ENCODE measurements at regions not wholly inside any gene's neighbourhood (a gene's known extent, or its start where the extent isn't known, plus 50 kb on each side); places are given as distances from the start of the nearest gene placed in this dataset.

DNA sequence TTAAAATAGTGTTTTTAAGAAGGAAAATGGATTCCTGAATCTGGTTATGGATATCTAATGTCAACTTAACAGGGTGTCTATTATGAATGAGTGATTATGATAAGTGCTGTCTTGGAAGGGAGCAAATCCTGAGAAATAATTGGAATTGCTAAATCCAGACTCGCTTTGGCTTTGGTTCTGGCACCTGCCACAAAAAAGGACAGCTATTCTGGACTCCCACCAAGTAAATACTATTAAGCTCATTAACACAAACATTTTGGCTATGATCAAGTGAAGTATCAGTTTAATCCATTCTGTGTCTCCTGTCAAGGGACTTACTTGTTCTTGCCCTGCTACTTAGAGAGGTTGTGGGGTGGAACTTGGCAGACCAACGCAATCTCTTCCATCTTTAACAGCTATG lies 403.7 kb downstream of the CENPC start:
- ATAC-seq (no peak), DNase-seq (no peak)
- Histone ChIP-seq H3K9me3 (no peaks in the 10 kb centered on the region), H3K4me1 (no peaks in the 10 kb centered on the region), H3K4me3 (no peak overlapping the region), H3K36me3 (no peaks in the 10 kb centered on the region), H3K27me3 (no peaks in the 10 kb centered on the region), H3K27ac (no peak overlapping the region)
- intact Hi-C loops (cut with DNase I) = no loop called here
- TF ChIP-seq, protein P1, sequence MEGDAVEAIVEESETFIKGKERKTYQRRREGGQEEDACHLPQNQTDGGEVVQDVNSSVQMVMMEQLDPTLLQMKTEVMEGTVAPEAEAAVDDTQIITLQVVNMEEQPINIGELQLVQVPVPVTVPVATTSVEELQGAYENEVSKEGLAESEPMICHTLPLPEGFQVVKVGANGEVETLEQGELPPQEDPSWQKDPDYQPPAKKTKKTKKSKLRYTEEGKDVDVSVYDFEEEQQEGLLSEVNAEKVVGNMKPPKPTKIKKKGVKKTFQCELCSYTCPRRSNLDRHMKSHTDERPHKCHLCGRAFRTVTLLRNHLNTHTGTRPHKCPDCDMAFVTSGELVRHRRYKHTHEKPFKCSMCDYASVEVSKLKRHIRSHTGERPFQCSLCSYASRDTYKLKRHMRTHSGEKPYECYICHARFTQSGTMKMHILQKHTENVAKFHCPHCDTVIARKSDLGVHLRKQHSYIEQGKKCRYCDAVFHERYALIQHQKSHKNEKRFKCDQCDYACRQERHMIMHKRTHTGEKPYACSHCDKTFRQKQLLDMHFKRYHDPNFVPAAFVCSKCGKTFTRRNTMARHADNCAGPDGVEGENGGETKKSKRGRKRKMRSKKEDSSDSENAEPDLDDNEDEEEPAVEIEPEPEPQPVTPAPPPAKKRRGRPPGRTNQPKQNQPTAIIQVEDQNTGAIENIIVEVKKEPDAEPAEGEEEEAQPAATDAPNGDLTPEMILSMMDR (IDR thresholded peaks at IDR 0.05) = no peak

DNA sequence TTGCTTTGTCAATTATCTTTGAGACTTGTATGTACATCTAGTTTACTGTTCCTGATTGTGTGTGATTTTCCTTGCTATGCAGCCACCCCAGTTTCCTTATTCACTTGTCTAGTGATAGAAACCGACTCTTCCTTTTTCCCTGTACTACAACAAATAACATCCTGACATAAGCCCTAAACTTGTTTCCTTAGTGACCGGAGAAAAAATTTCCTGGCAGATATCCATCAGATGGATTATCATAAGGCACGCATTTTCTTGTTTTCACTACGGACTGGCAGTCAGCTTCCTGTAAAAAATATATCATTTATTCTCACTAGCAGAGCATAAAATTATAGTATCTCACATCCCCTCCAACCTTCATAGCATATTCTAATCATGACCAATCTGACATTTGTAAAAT lies 410.7 kb downstream of the CENPC start:
- intact Hi-C loops (cut with DNase I) = no loop called here
- ATAC-seq = no peak

DNA sequence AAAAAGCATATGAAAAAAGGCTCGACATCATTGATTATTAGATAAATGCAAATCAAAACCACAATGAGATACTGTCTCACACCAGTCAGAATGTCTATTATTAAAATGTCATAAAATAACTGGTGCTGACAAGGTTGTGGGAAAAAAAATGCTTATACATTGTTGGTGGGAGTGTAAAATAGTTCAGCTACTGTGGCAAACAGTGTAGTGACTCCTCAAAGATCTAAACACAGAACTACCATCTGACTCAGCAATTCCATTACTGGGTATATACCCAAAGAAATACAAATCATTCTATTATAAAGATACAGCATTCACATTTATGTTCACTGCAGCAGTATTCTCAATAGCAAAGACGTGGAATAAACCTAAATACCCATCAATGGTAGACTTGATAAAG lies 412.1 kb downstream of the CENPC start:
- no peaks in the 10 kb centered on the region for H3K36me3 ChIP-seq

More for the DNA sequence above, 410.7 kb downstream of the CENPC start:
- H3K27me3 ChIP-seq = no peaks in the 10 kb centered on the region
- no peaks in the 10 kb centered on the region for H3K4me1 ChIP-seq
- TF ChIP-seq, protein P1 (IDR thresholded peaks at IDR 0.05) = no peak
- no peak for DNase-seq
- no peak overlapping the region for H3K4me3 ChIP-seq
- H3K9me3 ChIP-seq = no peaks in the 10 kb centered on the region
- H3K27ac ChIP-seq = no peak overlapping the region
- no peaks in the 10 kb centered on the region for H3K36me3 ChIP-seq

DNA sequence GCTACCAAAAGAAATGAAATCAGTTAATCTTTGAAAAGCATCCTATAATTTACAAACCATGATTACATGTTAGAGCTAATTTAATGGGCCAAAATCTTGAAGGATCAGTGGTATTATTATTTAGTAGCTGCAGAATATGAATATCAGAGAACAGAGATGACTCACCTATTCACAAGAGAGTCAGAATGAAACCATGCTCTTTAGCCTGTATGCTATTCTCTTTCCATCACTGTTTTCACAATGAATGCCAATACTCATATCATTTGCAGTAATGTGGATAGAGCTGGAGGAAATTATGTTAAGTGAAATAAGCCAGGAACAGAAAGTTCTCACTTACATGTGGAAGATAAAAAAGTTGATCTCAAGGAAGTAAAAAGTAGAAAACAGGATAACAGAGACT lies 414.1 kb downstream of the CENPC start:
- DNase-seq (no peak), ATAC-seq (no peak)
- no peaks in the 10 kb centered on the region for H3K27me3 ChIP-seq
- H3K4me3 ChIP-seq = no peak overlapping the region
- no peak overlapping the region for H3K27ac ChIP-seq
- TF ChIP-seq, protein P1 (IDR thresholded peaks at IDR 0.05) = no peak
- no peaks in the 10 kb centered on the region for H3K9me3 ChIP-seq
- H3K4me1 ChIP-seq = no peaks in the 10 kb centered on the region
- no peaks in the 10 kb centered on the region for H3K36me3 ChIP-seq
- intact Hi-C loops (cut with DNase I) = no loop called here

More for the DNA sequence above, 412.1 kb downstream of the CENPC start:
- no peaks in the 10 kb centered on the region for H3K9me3 ChIP-seq
- H3K27me3 ChIP-seq = no peaks in the 10 kb centered on the region
- ATAC-seq (no peak), DNase-seq (no peak)
- no peak overlapping the region for H3K4me3 ChIP-seq
- TF ChIP-seq, protein P1 (IDR thresholded peaks at IDR 0.05) = no peak
- intact Hi-C loops (cut with DNase I) = no loop called here
- H3K4me1 ChIP-seq = no peaks in the 10 kb centered on the region
- no peak overlapping the region for H3K27ac ChIP-seq

DNA sequence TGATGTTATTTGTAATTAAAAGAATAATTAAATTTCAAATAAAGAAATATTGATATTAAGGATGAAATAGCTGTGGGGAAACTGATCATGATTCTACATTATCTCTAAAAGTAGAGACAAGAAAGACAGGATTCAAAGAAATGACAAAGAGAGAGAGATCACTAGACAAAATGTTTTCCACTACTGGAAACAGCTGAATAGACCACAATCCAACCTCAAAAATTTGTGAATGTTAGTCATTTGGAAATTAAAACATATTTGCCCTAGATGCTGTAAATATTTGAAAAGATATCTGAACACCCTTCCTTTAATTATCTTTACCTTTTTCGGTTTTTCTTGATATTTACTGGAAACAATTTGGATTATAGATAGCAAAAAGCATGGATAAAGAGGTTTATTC lies 414.9 kb downstream of the CENPC start:
- Histone ChIP-seq H3K27me3 (no peaks in the 10 kb centered on the region), H3K4me1 (no peaks in the 10 kb centered on the region), H3K36me3 (no peaks in the 10 kb centered on the region), H3K27ac (no peak overlapping the region), H3K4me3 (no peak overlapping the region), H3K9me3 (no peaks in the 10 kb centered on the region)
- no peak for ATAC-seq
- TF ChIP-seq, protein P1 (IDR thresholded peaks at IDR 0.05) = no peak
- DNase-seq = no peak
- intact Hi-C loops (cut with DNase I) = no loop called here
